GM23338 (cell line): ENCODE measurements at regions not wholly inside any gene's neighbourhood (a gene's known extent, or its start where the extent isn't known, plus 50 kb on each side); places are given as distances from the start of the nearest gene placed in this dataset.

Experiments used
- CREB1 ChIP-seq: fragments of 250-450 bp; sonication (Bioruptor Pico); IDR thresholded peaks from 2 replicates; pipeline ENCODE4 v1.5.0; 2020; ENCODE audit warnings: low read depth, mild to moderate bottlenecking, moderate library complexity
- CTCF ChIP-seq, 2 experiments: fragments of 200-600 bp in 1 of 2; sonication (generic) in 1 of 2; conservative IDR thresholded peaks; 2 replicates each; pipeline versions ENCODE4 v1.5.1 to v1.6.1; 2016 to 2017; ENCODE audit warnings: antibody characterized with exemption in 2 of 2, low read depth in 2 of 2, mild to moderate bottlenecking in 2 of 2, moderate library complexity in 1 of 2
- EZH2 ChIP-seq: fragments of 200-600 bp; sonication (generic); IDR thresholded peaks from one replicate; pipeline ENCODE4 v1.8.0; 2017; ENCODE audit warnings: antibody characterized with exemption, mild to moderate bottlenecking, low read depth; ENCODE audit not compliant: unreplicated experiment
- REST ChIP-seq: IDR thresholded peaks from one replicate; pipeline ENCODE4 v1.6.1; 2018; ENCODE audit warnings: antibody characterized with exemption; ENCODE audit not compliant: unreplicated experiment

GRCh38 chr3:40979962-40980361, 219.3 kb upstream of the CTNNB1 start:
- TF ChIP-seq CTCF (conservative IDR thresholded peaks at IDR 0.05; ENCODE audit: low read depth in 2 of 2) (no peak), CREB1 (CRISPR knock-in tag) (no peak), REST (no peak), EZH2 (no peak)
